ENCODE measurements at regions not wholly inside any gene's neighbourhood (a gene's known extent, or its start where the extent isn't known, plus 50 kb on each side); places are given as distances from the start of the nearest gene placed in this dataset.

GRCh38 chr6:128648022-128648598 is 127.7 kb upstream of the PTPRK start:
- no peak for DNase-seq (ENCODE audit: low spot score)
- no peak for TF ChIP-seq CTCF (IDR thresholded peaks at IDR 0.05; ENCODE audit: borderline replicate concordance, control extremely low read depth, extremely low read depth, insufficient read depth, missing control alignments)
- in situ Hi-C loops (cut with MboI; ENCODE audit: low sequenced_read_pairs, unreplicated experiment): no loop called here

- no peak for TF ChIP-seq CTCF (IDR thresholded peaks at IDR 0.05; ENCODE audit: borderline replicate concordance, control extremely low read depth, extremely low read depth, insufficient read depth, missing control alignments)
- DNase-seq (ENCODE audit: low spot score): no peak
- in situ Hi-C loops (cut with MboI; ENCODE audit: low sequenced_read_pairs, unreplicated experiment): no loop called here
These were observed 121.7 kb upstream of the PTPRK start for GRCh38 chr6:128642132-128642531.

DNA sequence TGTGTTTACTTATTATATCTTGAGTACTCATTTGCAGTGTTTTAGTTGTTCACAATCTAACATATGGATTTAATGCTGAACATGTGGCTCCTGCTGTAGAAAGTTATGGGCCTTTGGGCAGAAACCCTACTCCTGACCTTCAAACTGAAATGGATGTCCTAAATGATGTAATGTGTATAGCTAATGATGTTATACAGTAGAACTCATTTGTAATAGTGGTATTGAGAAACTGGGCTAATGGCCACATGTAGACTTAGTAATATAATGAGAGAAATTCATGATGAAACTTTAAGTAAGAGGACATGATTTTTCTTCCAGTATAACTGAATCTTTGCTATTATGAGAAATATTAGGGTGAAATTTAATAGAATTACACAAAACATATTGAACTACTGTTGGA is 121.3 kb upstream of the PTPRK start:
- DNase-seq (ENCODE audit: low spot score): no peak
- in situ Hi-C loops (cut with MboI; ENCODE audit: low sequenced_read_pairs, unreplicated experiment): no loop called here
- TF ChIP-seq CTCF (IDR thresholded peaks at IDR 0.05; ENCODE audit: borderline replicate concordance, control extremely low read depth, extremely low read depth, insufficient read depth, missing control alignments): no peak

DNA sequence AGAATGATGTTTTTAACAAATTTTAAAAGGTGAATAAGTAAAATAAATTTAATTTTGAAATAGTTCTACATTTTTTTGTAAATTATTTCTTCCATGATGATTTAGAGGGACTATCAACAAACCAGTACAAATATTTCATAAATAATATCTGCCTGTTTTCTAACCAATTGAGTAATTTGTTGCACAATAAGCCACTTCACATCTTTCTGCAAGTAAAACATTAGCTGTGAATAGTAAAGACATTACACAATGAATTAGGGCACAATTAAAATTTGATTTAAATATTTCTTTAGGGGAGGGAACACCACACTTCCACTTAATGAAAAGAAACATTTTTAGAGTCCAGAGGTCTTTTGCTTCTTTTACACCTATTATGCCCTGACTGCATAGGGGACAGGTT is 118.4 kb upstream of the PTPRK start:
- no peak for DNase-seq (ENCODE audit: low spot score)
- no peak for TF ChIP-seq CTCF (IDR thresholded peaks at IDR 0.05; ENCODE audit: borderline replicate concordance, control extremely low read depth, extremely low read depth, insufficient read depth, missing control alignments)
- in situ Hi-C loops (cut with MboI; ENCODE audit: low sequenced_read_pairs, unreplicated experiment): no loop called here

DNA sequence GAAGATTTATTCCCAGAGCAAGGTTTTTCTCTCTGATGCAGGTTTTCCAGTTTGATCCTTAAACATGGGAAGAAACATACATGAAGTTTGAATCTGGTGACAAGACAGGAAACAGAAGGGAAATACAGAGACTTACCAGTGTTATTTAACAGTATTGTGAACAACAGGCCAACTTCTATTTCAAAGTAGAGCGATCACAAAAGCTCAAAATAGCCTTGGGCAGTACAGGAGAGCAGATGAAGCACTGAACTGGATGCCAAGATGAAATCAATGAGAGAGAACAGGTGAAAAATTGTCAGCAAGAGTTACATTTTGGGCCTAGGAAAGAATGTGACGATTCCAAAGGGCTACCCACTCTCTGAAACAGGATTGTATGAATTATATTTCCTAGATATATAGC is 114.8 kb upstream of the PTPRK start:
- no peak for TF ChIP-seq CTCF (IDR thresholded peaks at IDR 0.05; ENCODE audit: borderline replicate concordance, control extremely low read depth, extremely low read depth, insufficient read depth, missing control alignments)
- DNase-seq (ENCODE audit: low spot score): no peak
- in situ Hi-C loops (cut with MboI; ENCODE audit: low sequenced_read_pairs, unreplicated experiment): no loop called here

GRCh38 chr6:128632131-128632530 is 111.7 kb upstream of the PTPRK start:
- TF ChIP-seq CTCF (IDR thresholded peaks at IDR 0.05; ENCODE audit: borderline replicate concordance, control extremely low read depth, extremely low read depth, insufficient read depth, missing control alignments): no peak
- no peak for DNase-seq (ENCODE audit: low spot score)
- in situ Hi-C loops (cut with MboI; ENCODE audit: low sequenced_read_pairs, unreplicated experiment): no loop called here

GRCh38 chr6:128631031-128631430 is 110.6 kb upstream of the PTPRK start:
- TF ChIP-seq CTCF (IDR thresholded peaks at IDR 0.05; ENCODE audit: borderline replicate concordance, control extremely low read depth, extremely low read depth, insufficient read depth, missing control alignments): no peak
- in situ Hi-C loops (cut with MboI; ENCODE audit: low sequenced_read_pairs, unreplicated experiment): no loop called here
- no peak for DNase-seq (ENCODE audit: low spot score)

All from GM13976 (cell line).